GM19395 (cell line): ENCODE measurements at regions not wholly inside any gene's neighbourhood (a gene's known extent, or its start where the extent isn't known, plus 50 kb on each side); places are given as distances from the start of the nearest gene placed in this dataset.
"Not testable (repeated sequence)": the region's sequence is repeated elsewhere in the genome, so short reads cannot be mapped to it uniquely, and the experiment has no call there.

ENCODE experiments used
- ATAC-seq: cut with Tn5 transposase; IDR thresholded peaks from one replicate; pipeline ENCODE4 v1.9.1; 2021; ENCODE audit warnings: mild to moderate bottlenecking, moderate library complexity; ENCODE audit not compliant: unreplicated experiment

DNA sequence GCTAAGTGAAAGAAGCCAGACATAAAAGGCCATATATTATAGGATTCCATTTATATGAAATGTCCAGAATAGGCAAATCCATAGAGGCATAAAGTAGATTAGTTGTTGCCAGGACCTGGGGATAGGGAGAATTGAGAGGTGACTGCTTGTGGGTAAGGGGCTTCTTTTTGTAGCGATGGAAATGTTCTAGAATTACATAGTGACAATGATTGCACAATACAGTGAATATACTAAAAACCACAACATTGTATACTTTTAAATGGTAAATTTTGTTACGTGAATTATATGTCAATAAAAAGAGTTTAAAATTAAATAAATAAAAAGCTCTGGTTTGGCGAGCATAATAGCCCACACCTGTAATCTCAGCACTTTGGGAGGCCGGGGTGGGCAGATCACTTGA, 486.8 kb downstream of the KLF12 start:
- ATAC-seq: no peak

DNA sequence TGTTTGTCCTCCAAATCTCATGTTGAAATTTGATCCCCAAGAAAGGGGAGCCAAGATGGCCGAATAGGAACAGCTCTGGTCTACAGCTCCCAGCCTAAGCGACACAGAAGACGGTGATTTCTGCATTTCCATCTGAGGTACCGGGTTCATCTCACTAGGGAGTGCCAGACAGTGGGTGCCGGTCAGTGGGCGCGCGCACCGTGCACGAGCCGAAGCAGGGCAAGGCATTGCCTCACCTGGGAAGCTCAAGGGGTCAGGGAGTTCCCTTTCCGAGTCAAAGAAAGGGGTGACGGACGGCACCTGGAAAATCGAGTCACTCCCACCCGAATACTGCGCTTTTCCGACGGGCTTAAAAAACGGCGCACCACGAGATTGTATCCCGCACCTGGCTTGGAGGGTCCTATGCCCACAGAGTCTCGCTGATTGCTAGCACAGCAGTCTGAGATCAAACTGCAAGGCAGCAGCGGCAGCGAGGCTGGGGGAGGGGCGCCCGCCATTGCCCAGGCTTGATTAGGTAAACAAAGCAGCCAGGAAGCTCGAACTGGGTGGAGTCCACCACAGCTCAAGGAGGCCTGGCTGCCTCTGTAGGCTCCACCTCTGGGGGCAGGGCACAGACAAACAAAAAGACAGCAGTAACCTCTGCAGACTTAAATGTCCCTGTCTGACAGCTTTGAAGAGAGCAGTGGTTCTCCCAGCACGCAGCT, 493.6 kb downstream of the KLF12 start:
- not testable (repeated sequence) for ATAC-seq

DNA sequence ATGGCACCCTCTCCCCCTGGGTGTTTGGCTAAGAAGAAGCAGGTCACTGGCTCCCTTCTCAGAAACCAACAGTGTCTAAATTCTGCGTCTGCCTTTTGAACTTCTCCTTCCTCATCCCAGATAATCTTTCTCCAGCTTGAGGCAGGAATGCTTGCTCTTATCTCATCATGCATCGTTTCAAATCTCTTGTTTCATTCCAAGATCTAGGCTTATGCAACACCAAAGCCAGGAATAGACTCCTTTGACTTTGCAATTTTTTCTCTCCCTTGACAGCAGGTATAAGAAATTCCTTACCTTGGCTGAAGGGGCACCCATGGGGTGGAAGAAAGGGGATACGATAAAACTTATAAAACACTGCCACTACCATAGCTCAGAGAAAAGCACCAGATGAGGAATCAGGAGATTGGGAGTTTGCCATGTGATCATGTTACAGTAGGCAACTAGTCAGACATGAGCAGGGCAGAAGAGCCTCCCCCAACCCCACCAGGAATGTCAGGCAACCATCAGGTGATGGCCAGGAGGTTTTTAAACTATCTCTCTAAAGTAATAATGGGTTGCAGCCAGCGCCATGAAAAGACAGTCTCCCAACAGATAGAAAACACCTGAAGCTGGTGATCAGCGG, 498.9 kb downstream of the KLF12 start:
- no peak for ATAC-seq

DNA sequence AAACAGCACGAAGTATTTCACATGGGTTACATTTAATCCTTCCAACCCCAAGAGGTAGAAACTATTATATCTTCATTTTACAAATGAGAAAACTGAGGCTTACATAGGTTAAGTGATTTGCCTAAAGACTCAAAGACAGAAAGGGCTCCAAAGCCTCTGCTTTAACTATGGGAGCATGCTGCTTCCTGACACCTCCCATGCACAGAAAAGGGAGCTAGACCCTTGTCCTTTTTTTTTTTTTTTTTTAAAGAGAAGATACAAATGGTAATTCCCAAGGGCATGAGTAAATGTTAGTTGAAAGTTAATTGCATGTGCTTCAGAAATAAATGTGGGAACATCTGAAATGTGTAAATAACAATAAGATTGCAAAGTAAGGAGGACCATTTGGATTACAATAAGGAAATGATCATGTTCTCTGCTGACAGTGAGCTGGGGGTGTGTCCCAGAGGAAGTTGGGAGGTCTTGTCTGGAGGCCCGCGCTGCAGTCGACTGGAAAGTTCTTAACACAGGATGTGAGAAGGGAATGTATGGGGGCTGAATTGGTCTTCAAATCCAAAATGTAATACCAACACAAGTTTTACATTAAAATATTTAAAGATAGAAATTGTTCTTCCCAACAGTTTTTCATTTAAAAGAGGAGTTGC, 500.3 kb downstream of the KLF12 start:
- no peak for ATAC-seq

DNA sequence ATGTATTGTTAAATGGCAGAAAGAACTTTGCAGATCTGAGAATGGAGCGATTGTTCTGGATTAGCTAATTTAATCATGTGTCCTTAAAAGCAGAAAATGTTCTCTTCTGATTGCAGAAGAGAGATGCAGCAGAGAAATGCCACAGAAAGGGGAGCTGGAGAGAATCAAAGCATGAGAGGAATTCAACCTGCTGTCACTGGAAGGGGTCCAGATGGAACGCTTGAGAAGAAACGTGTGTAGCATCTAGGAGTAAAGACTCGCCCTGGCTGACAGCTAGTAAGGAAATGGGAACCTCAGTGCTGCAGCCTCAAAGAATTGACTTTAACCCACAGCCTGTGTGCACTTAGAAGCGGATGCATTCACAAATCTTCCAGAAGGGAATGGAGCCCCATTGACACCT, 502.8 kb downstream of the KLF12 start:
- no peak for ATAC-seq

DNA sequence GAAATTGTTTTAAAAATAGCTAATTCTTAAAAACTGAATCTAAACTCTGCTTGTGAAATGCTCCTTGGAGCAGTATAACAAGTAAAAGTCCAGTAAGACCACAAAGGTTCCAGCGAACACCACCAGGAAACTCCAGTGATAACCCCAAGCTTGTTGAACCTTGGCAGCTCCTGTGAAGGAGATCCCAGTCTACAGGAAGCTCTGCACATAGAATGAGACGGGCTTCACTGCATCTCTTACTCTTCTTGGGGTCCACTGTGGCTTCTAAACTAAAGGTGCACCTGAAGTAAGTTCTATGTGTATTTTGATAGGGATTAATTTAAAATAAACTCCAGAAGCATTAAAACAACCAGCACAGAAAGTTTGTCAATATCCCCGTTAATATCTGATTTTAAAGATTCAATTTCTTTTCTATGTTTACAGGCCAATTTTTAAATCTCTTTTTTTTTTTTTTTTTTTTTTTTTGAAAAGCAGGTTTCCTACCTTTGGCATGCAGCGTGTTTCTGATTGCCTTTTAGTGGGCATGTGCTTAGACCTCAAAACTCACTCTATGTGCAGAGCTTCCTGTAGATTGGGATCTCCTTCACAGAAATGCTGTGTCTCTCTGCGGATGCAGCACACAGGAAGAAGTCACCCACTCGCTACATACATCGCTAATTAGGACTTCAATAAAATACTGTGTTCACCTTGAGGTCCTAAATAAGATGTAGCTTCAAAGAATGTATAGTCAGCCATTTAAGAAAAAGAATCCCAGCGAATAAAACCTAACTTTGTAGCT, 508.5 kb downstream of the KLF12 start:
- no peak for ATAC-seq

DNA sequence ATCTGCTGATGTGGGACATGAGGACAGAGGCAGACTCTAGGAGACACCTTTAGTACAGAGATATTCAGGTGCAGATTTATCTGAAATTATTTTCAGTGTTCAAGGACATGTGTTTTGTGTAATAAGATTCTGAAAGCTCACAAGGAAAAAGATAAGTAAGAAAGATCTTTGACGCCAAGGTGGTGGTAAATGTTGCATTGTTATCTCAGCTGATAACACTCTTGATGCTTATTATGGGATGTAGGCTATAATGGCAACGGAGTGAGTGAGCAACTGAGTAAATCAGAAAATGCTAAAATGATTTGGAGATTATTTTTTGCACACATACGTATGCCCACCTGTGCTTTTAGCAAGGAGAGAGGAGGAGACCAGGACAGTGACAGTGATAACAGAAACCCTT, 510.9 kb downstream of the KLF12 start:
- no peak for ATAC-seq

DNA sequence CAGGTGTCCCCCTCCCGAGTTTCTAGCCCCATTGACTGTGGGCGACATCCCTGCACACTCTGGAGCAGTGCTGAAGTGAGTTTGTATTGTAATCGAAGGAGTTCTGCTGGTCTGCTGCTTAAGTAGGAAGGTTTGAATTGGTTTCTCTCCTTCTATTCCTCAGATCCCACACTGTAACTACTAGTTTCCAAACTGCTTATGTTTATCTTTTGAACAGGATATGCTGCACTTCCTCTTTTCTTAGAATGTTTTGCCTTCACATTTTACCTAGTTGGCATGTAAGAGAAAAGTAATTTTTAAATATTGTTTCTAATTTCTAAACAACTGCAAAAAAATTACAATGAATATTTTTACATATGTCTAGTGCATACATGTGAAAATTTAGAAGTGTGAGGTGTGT, 511.8 kb downstream of the KLF12 start:
- ATAC-seq: no peak

DNA sequence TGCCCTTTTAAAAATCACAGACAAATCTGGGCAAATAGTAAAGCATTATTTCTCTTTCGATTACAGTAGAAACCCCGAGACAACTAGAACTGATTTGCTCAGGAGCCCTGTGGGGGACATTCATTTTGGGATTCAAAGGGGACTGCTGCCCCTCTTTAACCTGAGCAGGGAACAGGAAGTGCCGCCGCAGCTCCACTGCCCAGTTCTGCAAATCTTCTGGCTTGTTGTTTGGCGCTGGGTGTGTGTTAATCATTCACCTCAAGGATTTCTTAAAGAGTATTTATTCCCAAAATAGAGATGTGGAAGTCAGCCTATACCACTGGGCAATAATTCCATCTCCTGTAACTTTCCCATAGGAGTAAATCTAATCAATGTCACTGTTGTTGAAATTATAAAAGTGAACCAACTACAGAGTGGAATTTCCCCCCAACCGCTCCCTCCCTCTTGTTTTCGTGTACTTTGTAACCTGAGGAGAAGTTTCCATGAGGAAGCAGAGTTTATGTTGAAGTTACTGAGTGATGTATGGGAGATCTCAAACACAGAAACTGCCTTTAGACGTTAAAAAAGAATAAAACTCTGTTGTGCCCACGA, 515.8 kb downstream of the KLF12 start:
- no peak for ATAC-seq

DNA sequence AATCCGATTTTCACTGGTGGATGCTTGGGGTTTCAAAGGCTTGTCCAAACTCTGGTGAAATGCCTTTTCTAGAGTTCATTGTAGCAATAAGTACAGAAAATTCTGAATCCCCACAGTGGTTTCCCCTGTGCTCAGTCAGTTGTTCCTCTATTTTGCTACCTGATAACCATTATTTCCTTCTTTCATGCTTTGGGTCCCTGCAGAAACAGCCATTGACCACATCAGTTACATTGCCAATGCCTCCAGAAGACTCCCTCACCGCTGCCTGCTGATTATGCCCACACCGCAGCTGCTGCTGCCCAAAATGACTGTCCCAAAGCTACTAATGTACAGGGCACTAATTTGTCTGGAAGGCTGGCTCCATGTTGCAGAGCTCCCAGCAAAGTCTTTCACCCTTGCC, 517.3 kb downstream of the KLF12 start:
- no peak for ATAC-seq

DNA sequence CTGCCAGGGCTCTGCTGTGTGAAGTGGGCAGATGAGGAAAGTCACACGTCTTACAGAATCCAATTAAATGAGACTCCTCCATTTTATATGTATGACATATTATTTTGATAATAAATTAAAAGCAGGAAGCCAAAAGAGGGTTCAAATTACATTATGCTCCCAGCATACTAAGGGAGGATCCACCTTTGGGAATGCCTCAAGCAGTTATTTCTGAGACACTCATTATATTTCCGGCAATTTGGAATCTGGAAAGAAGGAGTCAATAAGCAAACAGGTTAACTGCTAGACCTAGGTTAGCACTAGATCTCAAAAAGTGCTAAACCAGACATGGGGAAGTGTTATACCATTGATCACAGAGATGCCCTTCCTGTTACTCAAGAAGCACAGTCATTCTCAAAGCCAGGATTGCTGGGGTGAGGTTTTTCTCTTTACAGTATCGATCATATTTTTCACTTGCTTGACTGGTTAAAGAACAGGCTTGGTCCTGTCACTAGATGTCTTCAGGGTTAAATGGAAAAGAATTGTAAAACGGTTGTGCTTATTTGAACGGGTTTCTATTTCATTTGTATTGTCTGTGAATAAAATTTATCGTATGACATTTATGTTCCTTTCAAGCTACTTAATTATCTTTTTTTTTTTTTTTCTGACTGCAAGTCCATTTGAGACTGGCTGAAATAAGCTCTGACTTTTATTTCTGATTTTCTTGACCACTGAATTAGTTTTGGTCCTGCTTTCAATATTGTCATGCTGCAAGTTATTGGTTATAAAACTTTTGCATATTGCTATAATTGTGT, 523.2 kb downstream of the KLF12 start:
- no peak for ATAC-seq

DNA sequence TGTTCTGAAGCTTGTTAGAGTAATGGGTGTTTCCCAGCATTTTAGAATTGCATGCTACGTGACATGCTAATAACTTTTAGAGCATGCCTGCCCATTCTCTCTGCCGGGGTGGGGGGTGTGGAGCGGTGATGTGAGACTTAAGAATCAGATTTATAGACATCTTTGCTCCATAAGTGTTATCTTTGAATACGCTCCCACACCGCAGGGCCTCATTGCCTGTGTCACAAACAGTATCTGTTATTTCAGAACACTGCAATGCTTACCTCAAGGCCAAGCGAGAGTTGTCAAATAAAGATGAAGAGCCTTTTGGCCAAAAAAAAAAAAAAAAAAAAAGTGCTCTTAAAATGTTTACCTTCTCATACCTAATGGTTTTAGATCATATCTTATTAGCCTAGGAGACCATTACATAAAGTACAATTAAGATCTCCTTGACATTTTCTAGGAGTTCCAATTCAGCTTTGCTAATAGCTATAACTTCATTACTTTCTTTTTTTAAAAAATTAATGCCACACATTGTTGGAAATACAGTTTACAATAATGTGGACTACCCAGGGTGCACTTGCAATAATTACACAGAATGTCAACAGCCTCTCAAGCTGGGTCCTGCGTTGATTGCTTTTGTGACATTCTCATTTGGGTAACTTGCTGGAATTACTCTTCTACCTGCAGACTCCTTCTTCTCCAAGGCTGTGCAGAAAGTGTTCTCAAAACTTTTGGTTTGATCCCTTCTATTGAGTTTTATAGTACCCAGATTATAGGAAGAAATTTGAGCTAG, 525.3 kb downstream of the KLF12 start:
- ATAC-seq: no peak

DNA sequence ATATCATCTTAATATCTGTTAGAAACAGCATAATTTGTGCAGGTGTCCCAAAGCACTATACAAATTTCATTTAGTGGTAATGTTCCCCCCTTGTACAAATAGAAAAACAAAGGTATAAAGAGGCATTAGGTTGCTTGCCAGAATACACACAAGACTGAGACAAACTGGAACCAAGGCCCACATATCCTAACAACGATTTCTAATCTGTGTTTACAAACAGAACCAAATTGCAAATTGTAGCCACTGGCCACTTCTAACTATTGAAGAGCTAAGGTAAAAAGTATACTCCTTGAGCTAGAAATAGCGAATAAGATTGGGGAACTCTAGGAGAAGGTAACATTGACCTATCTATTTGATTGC, 526.1 kb downstream of the KLF12 start:
- ATAC-seq: no peak

DNA sequence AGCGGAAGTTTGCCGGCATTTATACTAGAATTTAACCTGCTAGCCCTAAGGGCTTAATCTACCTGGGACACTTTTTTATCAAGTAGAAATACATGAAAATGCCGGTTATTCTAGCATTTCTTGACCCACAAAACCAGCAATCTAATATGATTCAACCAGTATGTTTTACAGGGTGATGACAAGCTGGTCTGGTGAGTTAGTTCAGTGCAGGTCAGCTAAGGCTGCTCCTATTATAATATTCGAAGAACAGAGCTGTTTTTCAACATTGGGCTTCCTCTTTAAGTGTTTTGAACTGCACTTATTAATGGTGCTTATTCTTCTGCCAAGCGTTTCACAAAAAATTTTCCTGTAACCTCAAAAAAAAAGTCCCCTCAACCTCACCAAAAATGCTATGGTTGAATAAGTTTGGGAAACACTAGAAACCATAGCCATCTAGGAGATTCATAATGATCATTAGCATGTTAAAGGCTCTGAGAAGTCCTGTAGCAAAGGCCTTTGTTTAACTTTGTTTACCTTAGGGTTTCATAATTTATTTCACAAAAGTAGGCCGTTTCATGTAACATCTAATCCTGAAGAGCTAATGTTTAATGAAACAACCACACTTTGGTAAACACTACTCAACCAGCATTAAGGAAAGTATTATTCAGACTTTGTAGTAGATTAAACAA, 526.6 kb downstream of the KLF12 start:
- ATAC-seq: no peak

DNA sequence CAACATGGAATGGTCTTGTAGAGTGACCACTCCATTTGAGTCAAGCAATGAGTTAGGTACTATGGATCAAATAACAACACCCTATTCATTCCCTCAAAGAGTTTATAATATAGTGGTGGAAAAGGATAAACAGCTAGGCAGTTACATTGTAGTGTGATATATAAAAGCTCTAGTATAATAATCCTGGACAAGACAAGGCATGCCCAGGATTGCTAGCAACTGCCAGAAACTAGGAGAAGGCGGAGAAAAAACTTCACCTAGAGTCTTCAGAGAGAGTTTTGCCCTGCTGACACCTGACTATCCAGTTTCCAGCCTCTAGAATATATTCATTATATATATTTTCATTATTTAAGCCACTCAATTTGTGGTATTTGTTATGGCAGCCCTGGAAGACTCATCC, 530.6 kb downstream of the KLF12 start:
- no peak for ATAC-seq

DNA sequence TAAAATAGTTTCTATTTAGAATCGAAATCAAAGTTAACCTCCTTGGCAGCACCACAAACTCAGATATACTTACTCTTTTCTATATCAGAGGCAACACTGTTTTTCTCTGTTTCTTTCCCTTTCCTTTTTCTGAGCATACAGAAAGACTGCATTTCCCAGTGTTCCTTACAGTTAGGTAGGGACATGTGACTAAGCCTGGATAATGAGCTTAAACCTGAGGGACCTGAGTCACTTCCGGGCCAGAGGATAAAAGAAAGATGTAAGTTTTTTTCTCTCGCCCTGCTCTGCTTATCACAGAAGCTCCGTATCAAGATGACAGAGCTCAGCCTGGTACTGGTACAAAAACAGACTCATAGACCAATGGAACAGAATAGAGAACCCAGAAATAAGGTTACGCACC, 531.9 kb downstream of the KLF12 start:
- ATAC-seq: no peak

DNA sequence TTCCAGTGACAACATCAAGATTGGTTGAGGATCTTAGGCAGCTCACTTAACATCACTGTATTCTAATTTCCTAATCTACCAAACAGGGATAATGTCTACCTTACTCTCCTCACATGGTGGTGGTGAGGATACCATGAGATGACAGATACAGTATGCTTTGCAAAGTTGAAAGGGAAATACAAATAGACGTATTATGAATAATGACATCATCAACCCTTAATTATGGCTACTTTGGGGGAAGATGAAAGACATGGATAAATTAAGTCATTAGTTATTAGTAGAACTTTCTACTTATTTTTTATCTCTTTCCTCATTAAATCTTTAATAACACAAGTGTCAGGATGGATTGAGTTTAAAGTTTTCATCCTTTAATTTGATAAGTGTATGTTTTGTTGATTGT, 532.5 kb downstream of the KLF12 start:
- ATAC-seq: no peak

DNA sequence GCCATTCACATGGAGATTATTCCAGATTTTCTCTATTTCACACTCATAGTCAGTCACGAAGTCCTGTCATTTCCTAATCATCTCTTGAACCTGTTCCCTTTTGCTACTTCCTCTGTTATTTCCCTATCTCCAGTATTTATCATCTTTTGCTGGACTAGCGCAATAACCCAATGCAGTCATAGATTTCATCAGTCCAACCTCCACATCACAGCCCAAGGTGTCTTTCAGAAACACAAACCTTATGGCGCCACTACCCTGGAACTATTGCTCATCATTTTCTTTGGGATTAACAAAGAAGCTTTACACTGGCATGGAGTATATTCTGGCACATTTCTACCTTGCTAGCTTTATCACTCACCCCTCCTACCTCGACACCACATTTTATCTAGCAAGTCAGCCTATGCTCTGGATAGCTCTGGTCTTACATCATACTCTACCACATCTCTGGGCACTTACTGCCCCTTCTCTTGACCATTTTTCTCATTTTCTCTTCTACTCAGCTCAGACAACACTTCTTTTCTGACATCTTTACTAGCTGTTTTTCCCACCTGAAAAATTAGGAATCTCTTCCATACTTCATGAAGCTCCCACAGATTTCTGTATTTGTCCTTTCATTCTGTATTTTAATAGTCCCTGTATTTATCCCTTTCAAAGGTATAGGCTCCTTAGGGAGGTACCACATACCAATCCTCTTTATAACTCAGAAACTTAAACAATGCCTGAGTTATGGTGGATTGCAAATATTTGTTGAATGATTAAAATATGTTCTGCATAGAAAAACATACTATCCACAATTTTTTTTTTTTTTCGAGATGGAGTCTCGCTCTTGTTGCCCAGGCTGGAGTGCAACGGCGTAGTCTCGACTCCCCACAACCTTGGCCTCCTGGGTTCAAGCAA, 534.7 kb downstream of the KLF12 start:
- no peak for ATAC-seq
